HepG2 (cell line): ENCODE measurements at regions not wholly inside any gene's neighbourhood (a gene's known extent, or its start where the extent isn't known, plus 50 kb on each side); places are given as distances from the start of the nearest gene placed in this dataset.

Source experiments
- ATAC-seq: fragments of 200-7000 bp; cut with Tn5 transposase; 3 replicates; pipeline ENCODE4 v1.9.1; 2020; ENCODE audit warnings: mild to moderate bottlenecking, moderate library complexity
- BruUV-seq: library from RNA; stranded (reverse); fragments of 400-500 nt; replicated peaks from 2 replicates; lab custom pipeline; 2021; lab: Mats Ljungman, UMichigan
- CTCF ChIA-PET: fragments of 300-600 bp; formaldehyde crosslinking; extraction: SDS; loops from one replicate; lab custom pipeline; 2021; ENCODE audit warnings: low total read pairs, inconsistent platforms, low intra/inter-chr PET ratio; lab: Yijun Ruan, JAX
- POLR2A ChIA-PET: fragments of 350-600 bp; sonication (Branson Sonifier 250); formaldehyde crosslinking; loops from one replicate; lab custom pipeline; 2020; ENCODE audit warnings: antibody characterized with exemption, inconsistent platforms; lab: Yijun Ruan, JAX
- DNase-seq: peaks from one replicate; pipeline ENCODE4 v3.0.0-alpha.2; 2015; ENCODE audit warnings: low spot score
- FAIRE-seq: peaks from 3 replicates; lab custom pipeline; 2011; peaks lifted over from hg19 to GRCh38; lab: Jason Lieb, UNC
- H2AFZ ChIP-seq: one replicate; pipeline ENCODE4 v1.6.1; 2011; ENCODE audit warnings: low read length, inconsistent platforms
- H3K27ac ChIP-seq: fragments of 300-600 bp; 3 replicates; pipeline ENCODE4 v1.8.0; 2011; ENCODE audit warnings: mixed run types, mild to moderate bottlenecking, mixed read lengths, low read length, inconsistent platforms; ENCODE audit not compliant: insufficient read depth; ENCODE audit errors: extremely low read length
- H3K27me3 ChIP-seq, 2 experiments: fragments of 200-600 bp in 1 of 2; 2 replicates in 1 of 2; 3 replicates in 1 of 2; pipeline versions ENCODE4 v1.6.0 to v1.8.0; 2011; ENCODE audit warnings: low read length in 2 of 2, mild to moderate bottlenecking in 2 of 2, moderate library complexity in 2 of 2, inconsistent platforms in 1 of 2; ENCODE audit not compliant: insufficient read depth in 2 of 2, control insufficient read depth in 1 of 2
- H3K36me3 ChIP-seq, 2 experiments: fragments of 200-600 bp in 1 of 2; replicated peaks in 1 of 2; 2 replicates in 1 of 2; 3 replicates in 1 of 2; pipeline versions ENCODE4 v1.5.1 to v1.8.0; 2011; ENCODE audit warnings: low read length in 2 of 2, inconsistent platforms in 1 of 2; ENCODE audit not compliant: insufficient read depth in 2 of 2, control insufficient read depth in 1 of 2
- H3K4me1 ChIP-seq: 2 replicates; pipeline ENCODE4 v1.5.1; 2012; ENCODE audit warnings: low read length, inconsistent platforms; ENCODE audit not compliant: insufficient read depth
- H3K4me2 ChIP-seq: 2 replicates; pipeline ENCODE4 v1.6.0; 2011; ENCODE audit warnings: low read depth, low read length, inconsistent platforms
- H3K4me3 ChIP-seq, 3 experiments: fragments of 200-600 bp in 1 of 3; sonication (generic), shearing (Covaris generic) in 1 of 3; replicated peaks in 1 of 3; 2 replicates each; pipeline ENCODE4 v1.5.1; 2011 to 2016; ENCODE audit warnings: low read length in 3 of 3, inconsistent platforms in 2 of 3, low read depth in 2 of 3, mild to moderate bottlenecking in 2 of 3, control low read depth in 1 of 3, mixed read lengths in 1 of 3; ENCODE audit not compliant: insufficient read depth in 1 of 3
- H3K79me2 ChIP-seq: one replicate; pipeline ENCODE4 v1.6.1; 2011; ENCODE audit warnings: low read length, inconsistent platforms; ENCODE audit not compliant: insufficient read depth
- H3K9ac ChIP-seq: 2 replicates; pipeline ENCODE4 v1.6.0; 2011; ENCODE audit warnings: mild to moderate bottlenecking, low read depth, low read length, inconsistent platforms; ENCODE audit not compliant: insufficient read depth
- H3K9me3 ChIP-seq: 2 replicates; pipeline ENCODE4 v1.5.1; 2012; ENCODE audit warnings: mild to moderate bottlenecking, low read length
- H4K20me1 ChIP-seq: 2 replicates; pipeline ENCODE4 v1.6.0; 2011; ENCODE audit warnings: inconsistent platforms, mild to moderate bottlenecking, low read length, moderate library complexity; ENCODE audit not compliant: insufficient read depth
- BCLAF1 ChIP-seq: fragments of 450-650 bp; IDR thresholded peaks from 2 replicates; pipeline ENCODE4 v1.6.1; 2017; ENCODE audit warnings: mild to moderate bottlenecking
- CBFB ChIP-seq: sonication (generic); formaldehyde crosslinking; IDR thresholded peaks from 2 replicates; pipeline ENCODE4 v1.4.0; 2020; ENCODE audit warnings: missing genetic modification reagents
- E2F1 ChIP-seq: sonication (generic); formaldehyde crosslinking; IDR thresholded peaks from 2 replicates; pipeline ENCODE4 v1.5.0; 2020; ENCODE audit warnings: missing genetic modification reagents
- HNRNPL ChIP-seq: fragments of 200-400 bp; formaldehyde crosslinking; IDR thresholded peaks from 2 replicates; pipeline ENCODE4 v1.6.1; 2017; ENCODE audit warnings: mild to moderate bottlenecking, low read depth, low read length
- KDM5A ChIP-seq: fragments of 200-600 bp; sonication (generic); IDR thresholded peaks from 2 replicates; pipeline ENCODE4 v1.7.0; 2018; ENCODE audit warnings: antibody characterized with exemption, mild to moderate bottlenecking, low read length, borderline replicate concordance
- MAF1 ChIP-seq: sonication (generic); formaldehyde crosslinking; IDR thresholded peaks from 2 replicates; pipeline ENCODE4 v1.5.0; 2020; ENCODE audit warnings: missing genetic modification reagents, borderline replicate concordance
- MNT ChIP-seq: fragments of 450-650 bp; IDR thresholded peaks from 2 replicates; pipeline ENCODE4 v1.6.1; 2016
- SRSF4 ChIP-seq: fragments of 200-400 bp; formaldehyde crosslinking; IDR thresholded peaks from one replicate; pipeline ENCODE4 v1.6.1; 2018; ENCODE audit warnings: mild to moderate bottlenecking, low read depth, low read length, moderate library complexity; ENCODE audit not compliant: poor library complexity, severe bottlenecking
- ZNF264 ChIP-seq: sonication (generic); formaldehyde crosslinking; IDR thresholded peaks from 2 replicates; pipeline ENCODE4 v1.4.0; 2020; ENCODE audit warnings: missing genetic modification reagents
- ZNF749 ChIP-seq: sonication (generic); formaldehyde crosslinking; IDR thresholded peaks from 2 replicates; pipeline ENCODE4 v1.8.0; 2022; ENCODE audit warnings: mild to moderate bottlenecking, missing genetic modification reagents, moderate library complexity, borderline replicate concordance
- WGBS: methylation state at CpG from one replicate; pipeline ENCODE4 v1.1.6; 2017; ENCODE audit warnings: low lambda C conversion rate; 5-methylcytosine and 5-hydroxymethylcytosine counted together
- in situ Hi-C: cut with HindIII; loops from 2 replicates; pipeline ENCODE4 v1.10.0; 2017; ENCODE audit warnings: low pct_unique_long_range_greater_than_20kb; ENCODE audit not compliant: extremely low pct_ligation_motif_present
- intact Hi-C: fragments of 100-400 bp; cut with micrococcal nuclease; formaldehyde crosslinking; loops from one replicate; pipeline ENCODE4 v1.10.0; 2022; ENCODE audit not compliant: unreplicated experiment
- TF ChIP-seq, protein P1 (sequence below): sonication (generic); formaldehyde crosslinking; IDR thresholded peaks from 2 replicates; pipeline ENCODE4 v1.8.0; 2022; ENCODE audit warnings: mild to moderate bottlenecking, missing genetic modification reagents, moderate library complexity

DNA sequence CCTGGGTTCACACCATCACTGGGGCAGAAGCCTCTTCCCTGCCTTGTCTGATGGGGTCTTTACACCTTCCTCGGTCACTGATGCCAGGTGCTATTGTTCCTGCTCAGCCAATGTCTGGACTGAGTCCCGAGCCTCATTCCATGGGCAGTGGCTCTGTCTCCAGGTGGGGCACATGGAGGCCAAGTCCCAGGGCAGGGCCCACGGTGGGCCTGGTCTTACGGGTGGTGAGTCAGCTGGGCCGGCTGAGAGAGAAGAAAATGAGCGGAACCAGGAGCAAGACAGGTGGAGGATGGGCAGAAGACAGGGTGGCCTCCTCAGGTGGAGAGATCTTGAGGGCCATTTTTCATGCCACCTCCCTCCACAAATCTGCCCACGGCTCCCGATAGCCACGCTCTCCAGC is 131.7 kb upstream of the FAM20C start:
- Histone ChIP-seq H3K27ac (no peak overlapping the region), H3K27me3 (peaks cover 8 to 47% of the 10 kb centered on the region in 2 experiments; a peak in 3 of 5 replicates), H4K20me1 (no peaks in the 10 kb centered on the region), H3K4me3 (no peak overlapping the region), H3K9me3 (no peaks in the 10 kb centered on the region), H3K36me3 (no peaks in the 10 kb centered on the region), H3K79me2 (no peaks in the 10 kb centered on the region), H2AFZ (no peak overlapping the region), H3K4me2 (no peak overlapping the region), H3K4me1 (no peaks in the 10 kb centered on the region), H3K9ac (no peak overlapping the region)
- POLR2A ChIA-PET: no interaction called here
- DNase-seq (no peak), FAIRE-seq (no peak), ATAC-seq (no peak)
- TF ChIP-seq KDM5A (no peak), HNRNPL (no peak), CBFB (CRISPR knock-in tag) (no peak), E2F1 (CRISPR knock-in tag) (no peak), BCLAF1 (no peak), ZNF749 (no peak), ZNF264 (no peak), MNT (no peak), SRSF4 (no peak), MAF1 (CRISPR knock-in tag) (no peak)
- TF ChIP-seq, protein P1, sequence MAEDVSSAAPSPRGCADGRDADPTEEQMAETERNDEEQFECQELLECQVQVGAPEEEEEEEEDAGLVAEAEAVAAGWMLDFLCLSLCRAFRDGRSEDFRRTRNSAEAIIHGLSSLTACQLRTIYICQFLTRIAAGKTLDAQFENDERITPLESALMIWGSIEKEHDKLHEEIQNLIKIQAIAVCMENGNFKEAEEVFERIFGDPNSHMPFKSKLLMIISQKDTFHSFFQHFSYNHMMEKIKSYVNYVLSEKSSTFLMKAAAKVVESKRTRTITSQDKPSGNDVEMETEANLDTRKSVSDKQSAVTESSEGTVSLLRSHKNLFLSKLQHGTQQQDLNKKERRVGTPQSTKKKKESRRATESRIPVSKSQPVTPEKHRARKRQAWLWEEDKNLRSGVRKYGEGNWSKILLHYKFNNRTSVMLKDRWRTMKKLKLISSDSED (CRISPR knock-in tag): no peak
- 52% methylated on average over 9 of the region's 9 CpGs for WGBS
- no TSS peak for BruUV-seq
- in situ Hi-C loops: no loop called here
- intact Hi-C loops: no loop called here
- CTCF ChIA-PET: no interaction called here
